KMS-11 (cell line): ENCODE measurements at regions not wholly inside any gene's neighbourhood (a gene's known extent, or its start where the extent isn't known, plus 50 kb on each side); places are given as distances from the start of the nearest gene placed in this dataset.

ENCODE experiments used
- H2AFZ ChIP-seq: fragments of 200-600 bp; sonication (generic); 2 replicates; pipeline ENCODE4 v1.6.1; 2016; ENCODE audit warnings: antibody characterized with exemption, mixed run types, low read depth
- H3K27ac ChIP-seq: fragments of 200-600 bp; sonication (generic); 2 replicates; pipeline ENCODE4 v1.6.1; 2016; ENCODE audit warnings: mild to moderate bottlenecking, mixed run types
- H3K27me3 ChIP-seq: fragments of 200-600 bp; sonication (generic); 2 replicates; pipeline ENCODE4 v1.6.1; 2017; ENCODE audit warnings: mild to moderate bottlenecking, low read depth, mixed run types, moderate library complexity; ENCODE audit not compliant: insufficient read depth
- H3K36me3 ChIP-seq: fragments of 200-600 bp; sonication (generic); 2 replicates; pipeline ENCODE4 v1.6.1; 2017; ENCODE audit warnings: mild to moderate bottlenecking, mixed run types; ENCODE audit not compliant: insufficient read depth
- H3K4me1 ChIP-seq: fragments of 200-600 bp; sonication (generic); 2 replicates; pipeline ENCODE4 v1.6.1; 2016; ENCODE audit warnings: mild to moderate bottlenecking, low read depth, mixed run types; ENCODE audit not compliant: poor library complexity, severe bottlenecking
- H3K4me2 ChIP-seq: fragments of 200-600 bp; sonication (generic); 2 replicates; pipeline ENCODE4 v1.7.0; 2016; ENCODE audit warnings: mild to moderate bottlenecking, mixed run types
- H3K4me3 ChIP-seq: fragments of 200-600 bp; sonication (generic); IDR thresholded peaks from 2 replicates; pipeline ENCODE4 v1.6.1; 2017; ENCODE audit warnings: low read depth, low read length, mixed read lengths; ENCODE audit not compliant: insufficient read depth
- H3K79me2 ChIP-seq: fragments of 200-600 bp; sonication (generic); 2 replicates; pipeline ENCODE4 v1.6.1; 2016; ENCODE audit warnings: low read depth, mixed run types; ENCODE audit not compliant: insufficient read depth
- H3K9ac ChIP-seq: fragments of 200-600 bp; sonication (generic); 2 replicates; pipeline ENCODE4 v1.6.1; 2016; ENCODE audit warnings: mild to moderate bottlenecking, mixed run types
- H4K20me1 ChIP-seq: fragments of 200-600 bp; sonication (generic); 2 replicates; pipeline ENCODE4 v1.6.1; 2016; ENCODE audit warnings: mild to moderate bottlenecking, mixed run types; ENCODE audit not compliant: insufficient read depth
- CTCF ChIP-seq: fragments of 200-600 bp; sonication (generic); conservative IDR thresholded peaks from 2 replicates; pipeline ENCODE4 v1.6.1; 2017; ENCODE audit warnings: low read depth, mild to moderate bottlenecking, antibody characterized with exemption, low read length, moderate library complexity, mixed read lengths

GRCh38 chr5:96218653-96219052 is 214.4 kb downstream of the PCSK1 start:
- H3K79me2 ChIP-seq = no peaks in the 10 kb centered on the region
- no peak overlapping the region for H3K4me2 ChIP-seq
- H3K36me3 ChIP-seq = no peaks in the 10 kb centered on the region
- no peak overlapping the region for H2AFZ ChIP-seq
- H3K4me3 ChIP-seq = no peak overlapping the region
- H4K20me1 ChIP-seq = no peaks in the 10 kb centered on the region
- H3K4me1 ChIP-seq = no peaks in the 10 kb centered on the region
- no peak overlapping the region for H3K27ac ChIP-seq
- no peaks in the 10 kb centered on the region for H3K27me3 ChIP-seq
- H3K9ac ChIP-seq = no peak overlapping the region
- no peak for TF ChIP-seq CTCF

GRCh38 chr5:96214442-96215197 is 218.4 kb downstream of the PCSK1 start:
- H3K4me1 ChIP-seq = no peaks in the 10 kb centered on the region
- no peaks in the 10 kb centered on the region for H3K27me3 ChIP-seq
- no peak overlapping the region for H3K4me2 ChIP-seq
- H4K20me1 ChIP-seq = no peaks in the 10 kb centered on the region
- H3K79me2 ChIP-seq = no peaks in the 10 kb centered on the region
- no peak for TF ChIP-seq CTCF
- H2AFZ ChIP-seq = no peak overlapping the region
- no peak overlapping the region for H3K27ac ChIP-seq
- H3K4me3 ChIP-seq = no peak overlapping the region
- no peaks in the 10 kb centered on the region for H3K36me3 ChIP-seq
- H3K9ac ChIP-seq = no peak overlapping the region

GRCh38 chr5:96209829-96210228 is 223.2 kb downstream of the PCSK1 start:
- Histone ChIP-seq H3K27me3 (no peaks in the 10 kb centered on the region), H3K4me3 (no peak overlapping the region), H3K4me1 (no peaks in the 10 kb centered on the region), H3K27ac (no peak overlapping the region), H3K36me3 (no peaks in the 10 kb centered on the region), H3K4me2 (no peak overlapping the region), H3K9ac (no peak overlapping the region), H4K20me1 (no peaks in the 10 kb centered on the region), H2AFZ (no peak overlapping the region), H3K79me2 (no peaks in the 10 kb centered on the region)
- no peak for TF ChIP-seq CTCF

DNA sequence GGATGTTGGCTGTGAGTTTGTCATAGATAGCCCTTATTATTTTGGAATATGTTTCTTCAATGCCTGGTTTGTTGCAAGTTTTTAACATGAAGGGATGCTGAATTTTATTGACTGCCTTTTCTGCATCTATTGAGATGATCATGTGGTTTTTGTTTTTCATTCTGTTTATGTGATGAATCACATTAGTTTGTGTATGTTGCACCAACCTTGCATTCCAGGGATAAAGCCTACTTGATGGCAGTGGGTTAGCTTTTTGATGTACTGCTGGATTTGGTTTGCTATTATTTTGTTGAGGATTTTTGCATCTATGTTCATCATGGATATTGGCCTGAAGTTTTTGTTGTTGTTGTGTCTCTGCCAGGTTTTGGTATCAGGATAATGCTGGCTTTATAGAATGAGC is 225.6 kb downstream of the PCSK1 start:
- Histone ChIP-seq H3K4me2 (no peak overlapping the region), H4K20me1 (no peaks in the 10 kb centered on the region), H3K79me2 (no peaks in the 10 kb centered on the region), H3K4me1 (no peaks in the 10 kb centered on the region), H3K36me3 (no peaks in the 10 kb centered on the region), H3K27ac (no peak overlapping the region), H3K4me3 (no peak overlapping the region), H3K27me3 (no peaks in the 10 kb centered on the region), H2AFZ (no peak overlapping the region), H3K9ac (no peak overlapping the region)
- TF ChIP-seq CTCF = no peak
